OCI-LY7 (cell line): ENCODE measurements at regions not wholly inside any gene's neighbourhood (a gene's known extent, or its start where the extent isn't known, plus 50 kb on each side); places are given as distances from the start of the nearest gene placed in this dataset.

Experiments
- EZH2phosphoT487 ChIP-seq: fragments of 200-600 bp; sonication (generic); IDR thresholded peaks from 2 replicates; pipeline ENCODE4 v1.6.1; 2018; ENCODE audit warnings: low read depth, borderline replicate concordance, mild to moderate bottlenecking, mixed run types, antibody characterized with exemption, low read length, moderate library complexity, mixed read lengths
- TF ChIP-seq, protein P1 (sequence below): fragments of 200-600 bp; sonication (generic); conservative IDR thresholded peaks from 2 replicates; pipeline ENCODE4 v1.5.1; 2014; ENCODE audit warnings: mild to moderate bottlenecking, antibody characterized with exemption, low read length, moderate library complexity, mixed read lengths

DNA sequence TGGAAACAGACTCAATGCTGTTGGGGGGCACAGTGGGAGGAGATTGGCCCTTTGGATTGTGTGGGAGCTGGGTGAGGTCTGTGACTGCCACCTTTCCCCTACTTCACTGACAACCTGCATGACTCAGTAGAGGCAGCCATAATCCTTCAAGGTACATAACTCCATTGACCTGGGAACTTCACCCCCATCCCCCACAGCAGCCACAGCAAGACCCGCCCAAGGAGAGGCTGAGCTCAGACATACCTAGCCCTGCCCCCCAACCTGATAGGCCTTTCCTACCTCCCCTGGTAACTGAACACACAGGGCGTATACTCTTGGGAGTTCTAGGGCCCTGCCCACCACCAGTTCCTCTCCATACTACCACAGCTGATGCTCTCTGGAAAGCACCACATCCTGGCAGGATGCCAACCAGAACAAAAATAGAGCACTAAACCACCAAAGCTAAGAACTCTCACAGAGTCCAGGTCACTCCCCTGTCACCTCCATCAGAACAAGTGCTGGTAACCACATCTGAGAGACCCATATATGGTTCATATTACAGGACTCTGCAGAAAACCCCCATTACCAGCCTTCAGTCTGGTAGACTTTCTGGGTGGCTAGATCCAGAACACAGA, 703.9 kb downstream of the FSCB start:
- TF ChIP-seq, protein P1, sequence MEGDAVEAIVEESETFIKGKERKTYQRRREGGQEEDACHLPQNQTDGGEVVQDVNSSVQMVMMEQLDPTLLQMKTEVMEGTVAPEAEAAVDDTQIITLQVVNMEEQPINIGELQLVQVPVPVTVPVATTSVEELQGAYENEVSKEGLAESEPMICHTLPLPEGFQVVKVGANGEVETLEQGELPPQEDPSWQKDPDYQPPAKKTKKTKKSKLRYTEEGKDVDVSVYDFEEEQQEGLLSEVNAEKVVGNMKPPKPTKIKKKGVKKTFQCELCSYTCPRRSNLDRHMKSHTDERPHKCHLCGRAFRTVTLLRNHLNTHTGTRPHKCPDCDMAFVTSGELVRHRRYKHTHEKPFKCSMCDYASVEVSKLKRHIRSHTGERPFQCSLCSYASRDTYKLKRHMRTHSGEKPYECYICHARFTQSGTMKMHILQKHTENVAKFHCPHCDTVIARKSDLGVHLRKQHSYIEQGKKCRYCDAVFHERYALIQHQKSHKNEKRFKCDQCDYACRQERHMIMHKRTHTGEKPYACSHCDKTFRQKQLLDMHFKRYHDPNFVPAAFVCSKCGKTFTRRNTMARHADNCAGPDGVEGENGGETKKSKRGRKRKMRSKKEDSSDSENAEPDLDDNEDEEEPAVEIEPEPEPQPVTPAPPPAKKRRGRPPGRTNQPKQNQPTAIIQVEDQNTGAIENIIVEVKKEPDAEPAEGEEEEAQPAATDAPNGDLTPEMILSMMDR, result no peak
- no peak for TF ChIP-seq EZH2phosphoT487
